ENCODE measurements at regions not wholly inside any gene's neighbourhood (a gene's known extent, or its start where the extent isn't known, plus 50 kb on each side); places are given as distances from the start of the nearest gene placed in this dataset.

DNA sequence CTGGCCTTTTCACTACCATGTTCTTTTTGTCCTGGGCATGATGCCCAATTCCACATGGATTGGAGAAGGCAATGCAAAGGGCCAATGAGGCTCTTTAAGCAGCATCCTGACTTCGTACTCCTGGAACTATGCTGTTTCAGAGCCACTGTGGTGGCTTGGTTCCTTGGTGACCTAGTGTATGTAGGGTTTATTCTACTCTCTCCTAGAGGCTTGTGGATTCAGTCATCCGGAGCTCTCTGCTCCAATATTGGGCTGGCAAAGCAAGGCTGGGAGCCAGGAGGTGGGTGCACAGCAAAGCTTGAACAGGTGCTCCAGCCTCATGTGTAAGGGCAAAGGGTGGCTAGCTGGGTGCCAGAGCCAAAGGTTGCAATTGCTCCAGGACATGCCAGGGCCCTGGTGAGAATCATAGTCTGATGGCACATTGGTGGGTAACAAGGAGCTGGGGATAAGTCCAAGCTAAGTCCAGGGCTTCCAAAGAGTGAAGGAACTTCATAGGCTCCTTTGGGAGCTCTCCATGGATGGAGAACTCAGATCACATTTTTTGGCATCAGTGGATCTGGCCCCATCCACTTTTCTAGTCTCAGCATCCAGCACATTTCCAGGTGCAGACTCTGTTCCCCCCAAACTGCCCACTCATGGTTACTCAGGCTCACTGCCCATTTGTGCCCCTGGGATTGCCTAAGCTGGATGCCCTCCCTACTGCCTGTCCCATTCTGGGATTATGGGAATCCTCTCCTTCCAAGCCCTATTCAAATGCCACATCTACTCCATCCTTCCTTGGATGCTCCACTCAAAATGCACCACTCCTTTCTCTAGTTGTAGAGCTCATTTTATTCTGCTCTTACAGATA, 253.9 kb downstream of the EMP1 start:
- no peaks in the 10 kb centered on the region for H3K4me1 ChIP-seq (ENCODE audit: control insufficient read depth, low read depth, low read length)
- H3K4me3 ChIP-seq (ENCODE audit: low read length), result no peak overlapping the region
- no peak overlapping the region for H3K27ac ChIP-seq (ENCODE audit: low read length)
- H3K36me3 ChIP-seq (ENCODE audit: control insufficient read depth, low read depth, low read length), result no peaks in the 10 kb centered on the region
- H3K9ac ChIP-seq (ENCODE audit: low read length), result no peak overlapping the region
- H3K27me3 ChIP-seq (ENCODE audit: control insufficient read depth, insufficient read depth, low read length), result no peaks in the 10 kb centered on the region
- H3K9me3 ChIP-seq (ENCODE audit: control insufficient read depth, low read depth, low read length), result no peaks in the 10 kb centered on the region

DNA sequence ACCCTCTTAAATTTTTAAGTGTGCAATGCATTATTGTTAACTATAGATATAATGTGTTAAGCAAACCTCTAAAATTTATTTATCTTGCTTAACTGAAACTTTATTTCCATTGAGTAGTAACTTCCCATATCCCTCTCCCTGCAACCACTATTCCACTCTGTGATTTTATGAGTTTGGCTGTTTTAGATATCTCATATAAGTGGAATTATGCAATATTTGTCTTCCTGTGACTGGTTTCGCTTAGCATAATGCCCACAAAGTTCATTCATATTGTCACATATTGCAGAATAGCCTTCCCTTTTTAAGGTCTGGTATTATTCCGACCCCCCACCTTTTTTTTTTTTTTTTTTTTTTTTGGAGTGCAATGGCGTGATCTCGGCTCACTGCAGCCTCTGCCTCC, 247.6 kb downstream of the EMP1 start:
- Histone ChIP-seq H3K9me3 (ENCODE audit: control insufficient read depth, low read depth, low read length) (no peaks in the 10 kb centered on the region), H3K27me3 (ENCODE audit: control insufficient read depth, insufficient read depth, low read length) (no peaks in the 10 kb centered on the region), H3K9ac (ENCODE audit: low read length) (no peak overlapping the region), H3K4me3 (ENCODE audit: low read length) (no peak overlapping the region), H3K36me3 (ENCODE audit: control insufficient read depth, low read depth, low read length) (no peaks in the 10 kb centered on the region), H3K4me1 (ENCODE audit: control insufficient read depth, low read depth, low read length) (no peaks in the 10 kb centered on the region), H3K27ac (ENCODE audit: low read length) (no peak overlapping the region)

DNA sequence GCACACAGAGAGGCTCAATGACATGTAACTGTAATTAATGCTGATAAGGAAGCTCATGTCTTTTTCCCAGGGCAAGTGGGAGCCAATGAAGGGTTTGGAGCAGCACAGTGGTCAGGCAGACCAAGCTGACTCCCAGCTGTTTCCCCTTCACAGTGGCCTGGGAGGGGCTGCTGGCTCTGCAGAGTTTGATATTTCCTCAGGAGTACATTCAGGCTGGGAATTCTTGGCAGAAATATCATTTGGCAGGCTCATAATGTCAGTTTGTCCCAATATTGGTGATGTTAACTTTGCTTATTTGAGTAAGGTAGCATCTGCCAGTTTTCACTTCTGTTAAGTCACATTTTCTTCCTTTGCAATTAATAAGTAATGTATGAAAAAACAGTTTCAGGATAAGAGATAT, 247.0 kb downstream of the EMP1 start:
- Histone ChIP-seq H3K36me3 (ENCODE audit: control insufficient read depth, low read depth, low read length) (no peaks in the 10 kb centered on the region), H3K27me3 (ENCODE audit: control insufficient read depth, insufficient read depth, low read length) (no peaks in the 10 kb centered on the region), H3K9me3 (ENCODE audit: control insufficient read depth, low read depth, low read length) (no peaks in the 10 kb centered on the region), H3K9ac (ENCODE audit: low read length) (no peak overlapping the region), H3K4me3 (ENCODE audit: low read length) (no peak overlapping the region), H3K4me1 (ENCODE audit: control insufficient read depth, low read depth, low read length) (no peaks in the 10 kb centered on the region), H3K27ac (ENCODE audit: low read length) (no peak overlapping the region)

DNA sequence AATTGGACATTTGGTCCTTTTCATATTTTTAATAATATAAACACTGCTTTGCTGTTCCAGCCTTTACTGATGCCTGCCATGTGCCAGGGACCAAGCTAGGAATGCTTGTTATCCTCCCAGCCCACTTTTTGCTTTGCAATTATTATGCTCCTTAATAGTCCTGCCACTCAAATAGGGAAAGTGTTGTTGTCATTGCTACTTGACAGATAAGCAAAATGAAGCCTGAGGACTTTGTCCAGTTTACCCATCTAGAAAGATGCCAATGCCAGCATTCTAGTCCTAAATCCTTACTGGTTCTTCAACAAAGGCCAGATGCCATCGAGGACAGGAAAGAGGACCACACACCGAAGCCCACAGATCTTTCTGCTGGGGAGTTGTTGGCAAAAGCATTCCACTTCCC, 246.5 kb downstream of the EMP1 start:
- Histone ChIP-seq H3K27ac (ENCODE audit: low read length) (no peak overlapping the region), H3K4me3 (ENCODE audit: low read length) (no peak overlapping the region), H3K9ac (ENCODE audit: low read length) (no peak overlapping the region), H3K36me3 (ENCODE audit: control insufficient read depth, low read depth, low read length) (no peaks in the 10 kb centered on the region), H3K9me3 (ENCODE audit: control insufficient read depth, low read depth, low read length) (no peaks in the 10 kb centered on the region), H3K4me1 (ENCODE audit: control insufficient read depth, low read depth, low read length) (no peaks in the 10 kb centered on the region), H3K27me3 (ENCODE audit: control insufficient read depth, insufficient read depth, low read length) (no peaks in the 10 kb centered on the region)

DNA sequence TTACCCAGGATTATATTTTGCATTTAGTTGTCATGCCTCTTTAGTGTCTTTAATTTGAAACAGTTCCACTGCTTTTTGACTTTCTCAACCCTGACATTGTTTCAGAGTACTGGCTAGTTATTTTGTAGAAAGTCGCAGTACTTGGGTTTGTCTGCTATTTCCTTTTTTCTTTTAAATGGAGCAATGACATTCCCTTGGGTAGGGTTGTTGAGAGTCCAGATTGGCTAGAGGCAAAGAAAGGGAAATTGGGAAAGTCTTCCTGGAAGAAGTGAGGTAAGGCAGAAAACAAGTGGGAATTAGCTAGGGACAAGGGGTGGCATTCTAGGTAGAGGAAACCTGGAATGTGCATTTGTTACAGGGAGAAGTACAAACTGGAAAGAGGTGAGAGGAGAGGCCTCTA, 245.9 kb downstream of the EMP1 start:
- Histone ChIP-seq H3K9me3 (ENCODE audit: control insufficient read depth, low read depth, low read length) (no peaks in the 10 kb centered on the region), H3K36me3 (ENCODE audit: control insufficient read depth, low read depth, low read length) (no peaks in the 10 kb centered on the region), H3K4me3 (ENCODE audit: low read length) (no peak overlapping the region), H3K9ac (ENCODE audit: low read length) (no peak overlapping the region), H3K27me3 (ENCODE audit: control insufficient read depth, insufficient read depth, low read length) (no peaks in the 10 kb centered on the region), H3K4me1 (ENCODE audit: control insufficient read depth, low read depth, low read length) (no peaks in the 10 kb centered on the region), H3K27ac (ENCODE audit: low read length) (no peak overlapping the region)

DNA sequence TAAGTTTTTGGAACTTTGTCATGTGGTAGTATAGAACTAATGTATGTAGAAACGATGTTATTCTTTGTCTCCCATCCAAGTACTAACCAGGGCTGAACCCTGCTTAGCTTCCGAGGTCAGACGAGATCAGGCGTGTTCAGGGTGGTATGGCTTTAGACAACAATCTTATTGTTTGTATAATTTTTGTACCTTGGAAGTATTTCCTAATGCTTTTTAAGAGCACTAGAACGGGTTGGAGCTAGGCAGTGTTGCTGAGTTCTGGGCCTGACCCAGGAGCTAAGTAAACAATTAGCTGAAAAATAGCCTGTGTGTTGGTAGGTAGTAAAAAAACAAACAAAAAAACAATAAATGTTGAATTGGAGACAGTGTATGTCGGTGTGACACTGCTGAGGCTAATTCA, 244.3 kb downstream of the EMP1 start:
- no peaks in the 10 kb centered on the region for H3K27me3 ChIP-seq (ENCODE audit: control insufficient read depth, insufficient read depth, low read length)
- H3K36me3 ChIP-seq (ENCODE audit: control insufficient read depth, low read depth, low read length), result no peaks in the 10 kb centered on the region
- H3K4me1 ChIP-seq (ENCODE audit: control insufficient read depth, low read depth, low read length), result peaks cover 2% of the 10 kb centered on the region
- H3K27ac ChIP-seq (ENCODE audit: low read length), result no peak overlapping the region
- H3K9me3 ChIP-seq (ENCODE audit: control insufficient read depth, low read depth, low read length), result no peaks in the 10 kb centered on the region
- H3K4me3 ChIP-seq (ENCODE audit: low read length), result no peak overlapping the region
- H3K9ac ChIP-seq (ENCODE audit: low read length), result no peak overlapping the region

DNA sequence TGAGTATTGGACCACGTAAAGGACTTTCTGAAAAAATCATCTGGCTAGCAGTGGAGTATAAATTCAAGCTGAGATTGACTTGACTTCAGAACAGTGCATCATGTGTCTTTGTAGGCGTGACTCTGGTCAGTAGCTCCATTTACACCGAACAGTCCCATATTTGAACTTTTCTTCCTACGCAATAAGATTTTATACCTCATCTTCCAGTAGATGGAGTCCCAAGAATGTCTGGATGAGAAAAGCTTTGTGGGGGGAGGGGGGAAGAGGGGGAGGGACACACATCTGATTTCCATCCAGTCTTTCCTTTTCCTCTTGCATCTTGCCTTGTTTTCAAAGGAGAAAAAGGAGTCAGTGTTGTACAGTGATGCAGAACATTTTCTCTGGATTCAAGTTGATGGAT, 241.0 kb downstream of the EMP1 start:
- H3K27me3 ChIP-seq (ENCODE audit: control insufficient read depth, insufficient read depth, low read length), result no peaks in the 10 kb centered on the region
- no peak overlapping the region for H3K27ac ChIP-seq (ENCODE audit: low read length)
- H3K9ac ChIP-seq (ENCODE audit: low read length), result no peak overlapping the region
- peaks cover 12% of the 10 kb centered on the region for H3K4me1 ChIP-seq (ENCODE audit: control insufficient read depth, low read depth, low read length)
- no peak overlapping the region for H3K4me3 ChIP-seq (ENCODE audit: low read length)
- no peaks in the 10 kb centered on the region for H3K9me3 ChIP-seq (ENCODE audit: control insufficient read depth, low read depth, low read length)
- no peaks in the 10 kb centered on the region for H3K36me3 ChIP-seq (ENCODE audit: control insufficient read depth, low read depth, low read length)

DNA sequence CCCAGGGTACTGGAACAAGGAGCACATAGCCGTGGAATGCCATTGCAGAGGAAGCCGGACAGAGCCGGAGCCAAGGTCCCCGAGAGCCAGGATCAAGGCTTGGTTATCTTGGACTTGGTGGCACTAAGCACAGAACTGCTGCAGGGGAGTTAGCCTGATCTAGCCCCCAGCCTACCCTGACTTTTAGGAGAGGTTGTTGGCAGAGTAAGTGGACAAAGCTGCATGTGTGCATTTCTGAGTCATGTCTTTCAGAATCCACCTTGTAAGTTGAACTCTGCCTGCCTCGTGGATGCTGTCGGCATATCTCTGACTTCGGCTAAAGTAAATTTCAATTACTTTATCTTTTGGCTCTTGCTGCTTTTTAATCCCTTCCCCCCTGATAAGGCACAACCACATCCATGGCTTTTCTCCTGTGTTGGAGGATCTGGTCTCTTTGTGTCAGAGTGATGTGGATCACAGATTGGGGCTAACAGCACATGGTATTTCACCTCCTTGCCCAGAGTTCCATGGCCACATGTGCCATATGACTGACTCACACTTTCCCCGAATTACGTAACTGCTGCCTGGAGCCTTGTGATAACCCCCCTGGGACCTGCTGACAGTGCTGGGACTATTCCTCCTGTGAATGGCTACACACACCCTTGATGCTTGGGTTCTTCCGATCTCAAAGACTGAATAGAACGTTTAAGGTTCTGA, 240.3 kb downstream of the EMP1 start:
- Histone ChIP-seq H3K9me3 (ENCODE audit: control insufficient read depth, low read depth, low read length) (no peaks in the 10 kb centered on the region), H3K4me1 (ENCODE audit: control insufficient read depth, low read depth, low read length) (peaks cover 12% of the 10 kb centered on the region), H3K27me3 (ENCODE audit: control insufficient read depth, insufficient read depth, low read length) (no peaks in the 10 kb centered on the region), H3K4me3 (ENCODE audit: low read length) (no peak overlapping the region), H3K9ac (ENCODE audit: low read length) (no peak overlapping the region), H3K27ac (ENCODE audit: low read length) (no peak overlapping the region), H3K36me3 (ENCODE audit: control insufficient read depth, low read depth, low read length) (no peaks in the 10 kb centered on the region)

DNA sequence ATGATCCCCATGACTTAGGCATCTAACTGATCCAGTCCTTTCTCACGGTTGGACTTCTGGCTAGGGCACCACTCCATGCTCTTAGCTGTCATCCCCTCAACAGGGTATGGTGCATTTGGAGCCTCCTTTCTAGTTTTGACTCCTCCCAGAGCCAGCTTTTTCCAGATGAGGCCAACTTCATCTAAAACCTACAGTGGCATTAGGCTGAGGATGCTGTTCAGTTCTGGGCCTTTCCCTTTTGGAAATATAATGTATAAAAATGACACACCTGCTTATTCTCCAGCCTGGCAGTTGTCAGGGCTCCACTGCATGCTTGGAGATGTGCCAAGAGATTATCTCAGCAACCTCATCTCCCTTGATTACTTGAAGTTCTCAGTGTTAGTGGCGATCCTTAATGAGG, 239.7 kb downstream of the EMP1 start:
- Histone ChIP-seq H3K4me3 (ENCODE audit: low read length) (no peak overlapping the region), H3K36me3 (ENCODE audit: control insufficient read depth, low read depth, low read length) (no peaks in the 10 kb centered on the region), H3K9ac (ENCODE audit: low read length) (no peak overlapping the region), H3K27me3 (ENCODE audit: control insufficient read depth, insufficient read depth, low read length) (no peaks in the 10 kb centered on the region), H3K27ac (ENCODE audit: low read length) (no peak overlapping the region), H3K9me3 (ENCODE audit: control insufficient read depth, low read depth, low read length) (no peaks in the 10 kb centered on the region), H3K4me1 (ENCODE audit: control insufficient read depth, low read depth, low read length) (peaks cover 12% of the 10 kb centered on the region)

DNA sequence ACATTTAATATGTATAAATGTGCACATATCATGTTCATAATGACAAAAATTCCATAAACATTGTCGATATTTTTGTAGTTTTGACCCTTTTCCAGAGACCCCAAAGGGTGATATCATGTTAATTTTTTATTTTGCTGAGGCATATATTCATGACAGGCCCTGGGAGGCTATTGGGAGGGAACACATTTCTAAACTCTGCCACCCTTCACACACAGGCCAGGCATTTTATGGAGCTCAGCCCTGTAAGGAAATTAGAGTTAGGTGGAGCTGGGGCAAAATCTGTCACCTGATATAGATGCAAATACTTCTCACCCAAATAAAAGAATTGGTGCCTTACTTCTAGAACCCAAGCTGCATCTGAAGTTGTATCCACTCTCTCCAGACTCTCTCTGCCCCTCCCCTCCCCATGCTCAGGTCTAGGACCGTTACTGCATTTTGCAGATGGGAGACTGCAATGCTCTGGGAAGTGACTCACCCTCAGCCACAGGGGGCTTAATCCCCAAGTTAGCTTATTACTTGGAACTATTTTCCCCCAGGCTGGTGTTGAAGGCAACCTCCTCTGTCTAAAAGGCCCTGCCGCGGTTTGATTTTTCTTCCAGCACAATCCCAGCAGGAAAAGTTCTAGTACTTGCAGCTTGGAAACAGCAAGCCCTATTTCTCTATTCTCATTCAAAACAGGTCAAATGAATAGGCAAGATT, 238.9 kb downstream of the EMP1 start:
- no peaks in the 10 kb centered on the region for H3K9me3 ChIP-seq (ENCODE audit: control insufficient read depth, low read depth, low read length)
- H3K9ac ChIP-seq (ENCODE audit: low read length), result no peak overlapping the region
- H3K4me1 ChIP-seq (ENCODE audit: control insufficient read depth, low read depth, low read length), result peaks cover 12% of the 10 kb centered on the region
- no peak overlapping the region for H3K27ac ChIP-seq (ENCODE audit: low read length)
- H3K27me3 ChIP-seq (ENCODE audit: control insufficient read depth, insufficient read depth, low read length), result no peaks in the 10 kb centered on the region
- H3K4me3 ChIP-seq (ENCODE audit: low read length), result no peak overlapping the region
- H3K36me3 ChIP-seq (ENCODE audit: control insufficient read depth, low read depth, low read length), result no peaks in the 10 kb centered on the region

DNA sequence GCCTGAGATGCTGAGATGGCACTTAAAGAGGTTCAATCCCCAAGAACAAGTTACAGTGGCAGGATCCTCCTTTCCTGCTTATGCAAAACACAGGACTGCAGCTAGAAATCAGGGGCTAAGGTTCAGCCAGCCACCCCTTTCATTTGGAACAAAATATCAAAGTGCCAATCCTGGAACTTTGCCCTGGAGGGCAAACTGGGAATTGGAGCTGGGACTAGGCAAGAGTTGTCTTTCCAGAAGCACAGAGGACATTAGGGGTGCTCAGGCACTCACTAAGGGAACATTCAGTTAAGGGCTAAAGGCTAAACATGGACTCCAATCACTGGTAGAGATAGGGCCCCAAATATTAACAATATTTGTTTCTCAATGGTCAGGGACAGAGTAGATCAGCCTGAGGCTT, 237.2 kb downstream of the EMP1 start:
- H3K4me3 ChIP-seq (ENCODE audit: low read length), result no peak overlapping the region
- no peak overlapping the region for H3K27ac ChIP-seq (ENCODE audit: low read length)
- no peaks in the 10 kb centered on the region for H3K27me3 ChIP-seq (ENCODE audit: control insufficient read depth, insufficient read depth, low read length)
- peaks cover 12% of the 10 kb centered on the region for H3K4me1 ChIP-seq (ENCODE audit: control insufficient read depth, low read depth, low read length)
- no peaks in the 10 kb centered on the region for H3K36me3 ChIP-seq (ENCODE audit: control insufficient read depth, low read depth, low read length)
- no peak overlapping the region for H3K9ac ChIP-seq (ENCODE audit: low read length)
- no peaks in the 10 kb centered on the region for H3K9me3 ChIP-seq (ENCODE audit: control insufficient read depth, low read depth, low read length)
